ENCODE measurements at regions not wholly inside any gene's neighbourhood (a gene's known extent, or its start where the extent isn't known, plus 50 kb on each side); places are given as distances from the start of the nearest gene placed in this dataset.

DNA sequence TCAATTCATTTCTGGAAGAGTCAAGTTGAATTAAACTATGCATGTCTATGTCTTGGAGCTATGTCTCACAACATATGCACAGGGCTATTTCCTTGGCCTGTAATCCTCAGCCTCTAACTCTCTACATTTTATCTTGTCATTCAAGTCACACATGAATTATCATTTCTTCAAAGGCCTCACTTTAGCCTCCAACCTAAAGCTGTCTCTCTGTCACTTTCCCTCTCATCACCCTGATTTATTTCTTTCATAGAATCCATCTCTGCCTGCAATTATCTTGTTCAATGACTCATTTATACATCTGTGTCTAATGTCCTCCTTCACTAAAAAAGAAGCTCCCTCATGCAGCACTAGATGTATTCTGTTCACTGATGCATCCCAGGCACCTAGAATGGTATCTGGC is 614.2 kb upstream of the REG3G start:
- TF ChIP-seq ZNF10 (CRISPR knock-in tag; IDR thresholded peaks at IDR 0.05; ENCODE audit: borderline replicate concordance, low read depth), result no peak
- TF ChIP-seq, protein P1, sequence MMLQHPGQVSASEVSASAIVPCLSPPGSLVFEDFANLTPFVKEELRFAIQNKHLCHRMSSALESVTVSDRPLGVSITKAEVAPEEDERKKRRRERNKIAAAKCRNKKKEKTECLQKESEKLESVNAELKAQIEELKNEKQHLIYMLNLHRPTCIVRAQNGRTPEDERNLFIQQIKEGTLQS (CRISPR knock-in tag; IDR thresholded peaks at IDR 0.05), result no peak
- TF ChIP-seq, protein P2, sequence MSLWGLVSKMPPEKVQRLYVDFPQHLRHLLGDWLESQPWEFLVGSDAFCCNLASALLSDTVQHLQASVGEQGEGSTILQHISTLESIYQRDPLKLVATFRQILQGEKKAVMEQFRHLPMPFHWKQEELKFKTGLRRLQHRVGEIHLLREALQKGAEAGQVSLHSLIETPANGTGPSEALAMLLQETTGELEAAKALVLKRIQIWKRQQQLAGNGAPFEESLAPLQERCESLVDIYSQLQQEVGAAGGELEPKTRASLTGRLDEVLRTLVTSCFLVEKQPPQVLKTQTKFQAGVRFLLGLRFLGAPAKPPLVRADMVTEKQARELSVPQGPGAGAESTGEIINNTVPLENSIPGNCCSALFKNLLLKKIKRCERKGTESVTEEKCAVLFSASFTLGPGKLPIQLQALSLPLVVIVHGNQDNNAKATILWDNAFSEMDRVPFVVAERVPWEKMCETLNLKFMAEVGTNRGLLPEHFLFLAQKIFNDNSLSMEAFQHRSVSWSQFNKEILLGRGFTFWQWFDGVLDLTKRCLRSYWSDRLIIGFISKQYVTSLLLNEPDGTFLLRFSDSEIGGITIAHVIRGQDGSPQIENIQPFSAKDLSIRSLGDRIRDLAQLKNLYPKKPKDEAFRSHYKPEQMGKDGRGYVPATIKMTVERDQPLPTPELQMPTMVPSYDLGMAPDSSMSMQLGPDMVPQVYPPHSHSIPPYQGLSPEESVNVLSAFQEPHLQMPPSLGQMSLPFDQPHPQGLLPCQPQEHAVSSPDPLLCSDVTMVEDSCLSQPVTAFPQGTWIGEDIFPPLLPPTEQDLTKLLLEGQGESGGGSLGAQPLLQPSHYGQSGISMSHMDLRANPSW (CRISPR knock-in tag; IDR thresholded peaks at IDR 0.05; ENCODE audit: borderline replicate concordance), result no peak

Measured in HepG2 (cell line).